CD4-positive, alpha-beta T cell (primary cell): ENCODE measurements at regions not wholly inside any gene's neighbourhood (a gene's known extent, or its start where the extent isn't known, plus 50 kb on each side); places are given as distances from the start of the nearest gene placed in this dataset.

Experiments used
- ATAC-seq: fragments of 200-7000 bp; cut with Tn5 transposase; one replicate; pipeline ENCODE4 v1.10.0; 2022; ENCODE audit warnings: mild to moderate bottlenecking; ENCODE audit not compliant: poor library complexity
- CTCF ChIA-PET: fragments of 350-600 bp; sonication (Branson Sonifier 250); formaldehyde crosslinking; loops from one replicate; lab custom pipeline; 2021; ENCODE audit warnings: antibody characterized with exemption, inconsistent platforms; lab: Charles Lee
- POLR2A ChIA-PET: fragments of 350-600 bp; sonication (Branson Sonifier 250); formaldehyde crosslinking; loops from one replicate; lab custom pipeline; 2021; ENCODE audit warnings: antibody characterized with exemption, inconsistent platforms; lab: Charles Lee
- DNase-seq, 14 experiments: peaks; one replicate each; pipeline ENCODE4 v3.0.0-alpha.2; 2013 to 2020; ENCODE audit warnings: mixed read lengths in 2 of 14
- H3K27ac ChIP-seq, 2 donors: one replicate each; pipeline versions ENCODE4 v1.5.1 to v1.7.0; 2013; ENCODE audit warnings: low read length in 2 of 2, low read depth in 1 of 2, mild to moderate bottlenecking in 1 of 2
- H3K27me3 ChIP-seq, 2 experiments: 1 replicate in 1 of 2; 2 replicates in 1 of 2; pipeline versions ENCODE4 v1.6.1 to v1.7.0; 2013; ENCODE audit warnings: low read length in 2 of 2, control low read depth in 1 of 2, mild to moderate bottlenecking in 1 of 2, moderate library complexity in 1 of 2; ENCODE audit not compliant: insufficient read depth in 2 of 2, control insufficient read depth in 1 of 2
- H3K36me3 ChIP-seq: one replicate; pipeline ENCODE4 v1.6.1; 2013; ENCODE audit warnings: low read length, control low read depth; ENCODE audit not compliant: insufficient read depth
- H3K4me1 ChIP-seq: one replicate; pipeline ENCODE4 v1.6.1; 2013; ENCODE audit warnings: low read length, control low read depth; ENCODE audit not compliant: insufficient read depth
- H3K4me3 ChIP-seq: one replicate; pipeline ENCODE4 v1.5.1; 2013; ENCODE audit warnings: mild to moderate bottlenecking, low read length, moderate library complexity
- H3K9me3 ChIP-seq, 2 experiments: 1 replicate in 1 of 2; 2 replicates in 1 of 2; pipeline versions ENCODE4 v1.6.1 to v1.7.0; 2013; ENCODE audit warnings: low read length in 2 of 2, mild to moderate bottlenecking in 2 of 2, control low read depth in 1 of 2, moderate library complexity in 1 of 2; ENCODE audit not compliant: control insufficient read depth in 1 of 2, insufficient read depth in 1 of 2
- H3K27ac Mint-ChIP-seq: one replicate; pipeline ENCODE4 v1.8.0; 2020; ENCODE audit warnings: mixed read lengths
- H3K27me3 Mint-ChIP-seq: one replicate; pipeline ENCODE4 v1.8.0; 2021; ENCODE audit warnings: mixed read lengths
- H3K36me3 Mint-ChIP-seq: one replicate; pipeline ENCODE4 v1.8.0; 2021; ENCODE audit warnings: low read depth, mixed read lengths
- H3K4me1 Mint-ChIP-seq: one replicate; pipeline ENCODE4 v1.8.0; 2021; ENCODE audit warnings: low read depth, mixed read lengths
- H3K4me3 Mint-ChIP-seq: one replicate; pipeline ENCODE4 v1.8.0; 2020; ENCODE audit warnings: mild to moderate bottlenecking, mixed read lengths
- H3K9me3 Mint-ChIP-seq: one replicate; pipeline ENCODE4 v1.8.0; 2020; ENCODE audit warnings: mixed read lengths
- CTCF ChIP-seq: fragments of 200-600 bp; IDR thresholded peaks from one replicate; pipeline ENCODE4 v1.8.0; 2022; ENCODE audit warnings: antibody characterized with exemption, mild to moderate bottlenecking
- intact Hi-C, 2 experiments: fragments of 100-400 bp; cut with DNase I in 1 of 2; cut with micrococcal nuclease in 1 of 2; formaldehyde crosslinking; loops; one replicate each; pipeline versions ENCODE4 v1.15.1 to v1.9.0; 2023 to 2025; cut with DNase I, micrococcal nuclease

GRCh38 chr15:26182441-26182840 is 319.3 kb upstream of the ATP10A start:
- no peak overlapping the region for H3K27ac Mint-ChIP-seq
- no peaks in the 10 kb centered on the region for H3K9me3 Mint-ChIP-seq
- Histone ChIP-seq H3K4me1 (no peaks in the 10 kb centered on the region), H3K27me3 (no peaks in the 10 kb centered on the region), H3K4me3 (no peak overlapping the region), H3K36me3 (no peaks in the 10 kb centered on the region), H3K9me3 (no peaks in the 10 kb centered on the region), H3K27ac (no peak overlapping the region)
- CTCF ChIA-PET, result no interaction called here
- H3K27me3 Mint-ChIP-seq, result no peaks in the 10 kb centered on the region
- POLR2A ChIA-PET, result no interaction called here
- intact Hi-C loops, result no loop called here
- TF ChIP-seq CTCF, result no peak
- DNase-seq (no peak), ATAC-seq (no peak)
- H3K36me3 Mint-ChIP-seq, result no peaks in the 10 kb centered on the region
- H3K4me3 Mint-ChIP-seq, result no peak overlapping the region
- H3K4me1 Mint-ChIP-seq, result no peaks in the 10 kb centered on the region

- Histone ChIP-seq H3K27ac (no peak overlapping the region), H3K36me3 (no peaks in the 10 kb centered on the region), H3K4me1 (no peaks in the 10 kb centered on the region), H3K9me3 (no peaks in the 10 kb centered on the region), H3K4me3 (no peak overlapping the region), H3K27me3 (no peaks in the 10 kb centered on the region)
- no peaks in the 10 kb centered on the region for H3K27me3 Mint-ChIP-seq
- intact Hi-C loops, result no loop called here
- no peaks in the 10 kb centered on the region for H3K4me1 Mint-ChIP-seq
- no peak for TF ChIP-seq CTCF
- no peak overlapping the region for H3K27ac Mint-ChIP-seq
- ATAC-seq (no peak), DNase-seq (no peak)
- no peaks in the 10 kb centered on the region for H3K36me3 Mint-ChIP-seq
- POLR2A ChIA-PET, result no interaction called here
- H3K9me3 Mint-ChIP-seq, result no peaks in the 10 kb centered on the region
- CTCF ChIA-PET, result no interaction called here
- H3K4me3 Mint-ChIP-seq, result no peak overlapping the region
Observed at GRCh38 chr15:26179906-26180305, 316.8 kb upstream of the ATP10A start.

GRCh38 chr15:26178640-26179220 is 315.6 kb upstream of the ATP10A start:
- Mint-ChIP-seq H3K9me3 (no peaks in the 10 kb centered on the region), H3K27ac (no peak overlapping the region), H3K4me1 (no peaks in the 10 kb centered on the region), H3K36me3 (no peaks in the 10 kb centered on the region), H3K4me3 (no peak overlapping the region), H3K27me3 (no peaks in the 10 kb centered on the region)
- H3K27ac ChIP-seq, result no peak overlapping the region
- no peaks in the 10 kb centered on the region for H3K36me3 ChIP-seq
- no peaks in the 10 kb centered on the region for H3K4me1 ChIP-seq
- H3K27me3 ChIP-seq, result no peaks in the 10 kb centered on the region
- CTCF ChIA-PET, result interaction anchor here (0.6 kb wide), 1 partner anchor 27 kb away, joined by 3 read pairs; no protein-coding TSS in a partner anchor
- no peak for DNase-seq
- intact Hi-C loops, result no loop called here
- H3K4me3 ChIP-seq, result no peak overlapping the region
- no peaks in the 10 kb centered on the region for H3K9me3 ChIP-seq
- TF ChIP-seq CTCF, result no peak
- POLR2A ChIA-PET, result no interaction called here
- no peak for ATAC-seq
